HepG2 (cell line): ENCODE measurements at regions not wholly inside any gene's neighbourhood (a gene's known extent, or its start where the extent isn't known, plus 50 kb on each side); places are given as distances from the start of the nearest gene placed in this dataset.

Source experiments
- ATAC-seq: fragments of 200-7000 bp; cut with Tn5 transposase; 3 replicates; pipeline ENCODE4 v1.9.1; 2020; ENCODE audit warnings: mild to moderate bottlenecking, moderate library complexity
- BruUV-seq: library from RNA; stranded (reverse); fragments of 400-500 nt; replicated peaks from 2 replicates; lab custom pipeline; 2021; lab: Mats Ljungman, UMichigan
- CTCF ChIA-PET: fragments of 300-600 bp; formaldehyde crosslinking; extraction: SDS; loops from one replicate; lab custom pipeline; 2021; ENCODE audit warnings: low total read pairs, inconsistent platforms, low intra/inter-chr PET ratio; lab: Yijun Ruan, JAX
- POLR2A ChIA-PET: fragments of 350-600 bp; sonication (Branson Sonifier 250); formaldehyde crosslinking; loops from one replicate; lab custom pipeline; 2020; ENCODE audit warnings: antibody characterized with exemption, inconsistent platforms; lab: Yijun Ruan, JAX
- DNase-seq: peaks from one replicate; pipeline ENCODE4 v3.0.0-alpha.2; 2015; ENCODE audit warnings: low spot score
- FAIRE-seq: peaks from 3 replicates; lab custom pipeline; 2011; peaks lifted over from hg19 to GRCh38; lab: Jason Lieb, UNC
- H2AFZ ChIP-seq: one replicate; pipeline ENCODE4 v1.6.1; 2011; ENCODE audit warnings: low read length, inconsistent platforms
- H3K27ac ChIP-seq: fragments of 300-600 bp; 3 replicates; pipeline ENCODE4 v1.8.0; 2011; ENCODE audit warnings: mixed run types, mild to moderate bottlenecking, mixed read lengths, low read length, inconsistent platforms; ENCODE audit not compliant: insufficient read depth; ENCODE audit errors: extremely low read length
- H3K27me3 ChIP-seq, 2 experiments: fragments of 200-600 bp in 1 of 2; 2 replicates in 1 of 2; 3 replicates in 1 of 2; pipeline versions ENCODE4 v1.6.0 to v1.8.0; 2011; ENCODE audit warnings: low read length in 2 of 2, mild to moderate bottlenecking in 2 of 2, moderate library complexity in 2 of 2, inconsistent platforms in 1 of 2; ENCODE audit not compliant: insufficient read depth in 2 of 2, control insufficient read depth in 1 of 2
- H3K36me3 ChIP-seq, 2 experiments: fragments of 200-600 bp in 1 of 2; replicated peaks in 1 of 2; 2 replicates in 1 of 2; 3 replicates in 1 of 2; pipeline versions ENCODE4 v1.5.1 to v1.8.0; 2011; ENCODE audit warnings: low read length in 2 of 2, inconsistent platforms in 1 of 2; ENCODE audit not compliant: insufficient read depth in 2 of 2, control insufficient read depth in 1 of 2
- H3K4me1 ChIP-seq: 2 replicates; pipeline ENCODE4 v1.5.1; 2012; ENCODE audit warnings: low read length, inconsistent platforms; ENCODE audit not compliant: insufficient read depth
- H3K4me2 ChIP-seq: 2 replicates; pipeline ENCODE4 v1.6.0; 2011; ENCODE audit warnings: low read depth, low read length, inconsistent platforms
- H3K4me3 ChIP-seq, 3 experiments: fragments of 200-600 bp in 1 of 3; sonication (generic), shearing (Covaris generic) in 1 of 3; replicated peaks in 1 of 3; 2 replicates each; pipeline ENCODE4 v1.5.1; 2011 to 2016; ENCODE audit warnings: low read length in 3 of 3, inconsistent platforms in 2 of 3, low read depth in 2 of 3, mild to moderate bottlenecking in 2 of 3, control low read depth in 1 of 3, mixed read lengths in 1 of 3; ENCODE audit not compliant: insufficient read depth in 1 of 3
- H3K79me2 ChIP-seq: one replicate; pipeline ENCODE4 v1.6.1; 2011; ENCODE audit warnings: low read length, inconsistent platforms; ENCODE audit not compliant: insufficient read depth
- H3K9ac ChIP-seq: 2 replicates; pipeline ENCODE4 v1.6.0; 2011; ENCODE audit warnings: mild to moderate bottlenecking, low read depth, low read length, inconsistent platforms; ENCODE audit not compliant: insufficient read depth
- H3K9me3 ChIP-seq: 2 replicates; pipeline ENCODE4 v1.5.1; 2012; ENCODE audit warnings: mild to moderate bottlenecking, low read length
- H4K20me1 ChIP-seq: 2 replicates; pipeline ENCODE4 v1.6.0; 2011; ENCODE audit warnings: inconsistent platforms, mild to moderate bottlenecking, low read length, moderate library complexity; ENCODE audit not compliant: insufficient read depth
- CTCF ChIP-seq: sonication (generic); formaldehyde crosslinking; IDR thresholded peaks from 2 replicates; pipeline ENCODE4 v1.5.0; 2020; ENCODE audit warnings: mild to moderate bottlenecking, missing genetic modification reagents, moderate library complexity
- ETV5 ChIP-seq: IDR thresholded peaks from 2 replicates; pipeline ENCODE4 v1.6.1; 2018; ENCODE audit warnings: missing biosample characterization, missing genetic modification reagents, inconsistent platforms, borderline replicate concordance
- HMGXB3 ChIP-seq: sonication (generic); formaldehyde crosslinking; IDR thresholded peaks from 2 replicates; pipeline ENCODE4 v1.4.0; 2020; ENCODE audit warnings: missing genetic modification reagents, borderline replicate concordance
- MIER2 ChIP-seq: IDR thresholded peaks from 2 replicates; pipeline ENCODE4 v1.6.1; 2016; ENCODE audit warnings: missing biosample characterization, missing genetic modification reagents
- SSRP1 ChIP-seq: IDR thresholded peaks from 2 replicates; pipeline ENCODE4 v1.6.1; 2016; ENCODE audit warnings: control low read depth
- STAT5B ChIP-seq: sonication (generic); formaldehyde crosslinking; IDR thresholded peaks from 2 replicates; pipeline ENCODE4 v1.4.0; 2020; ENCODE audit warnings: missing genetic modification reagents
- ZFP36L1 ChIP-seq: sonication (generic); formaldehyde crosslinking; IDR thresholded peaks from 2 replicates; pipeline ENCODE4 v1.8.0; 2022; ENCODE audit warnings: mild to moderate bottlenecking, missing genetic modification reagents, moderate library complexity
- WGBS: methylation state at CpG from one replicate; pipeline ENCODE4 v1.1.6; 2017; ENCODE audit warnings: low lambda C conversion rate; 5-methylcytosine and 5-hydroxymethylcytosine counted together
- in situ Hi-C: cut with HindIII; loops from 2 replicates; pipeline ENCODE4 v1.10.0; 2017; ENCODE audit warnings: low pct_unique_long_range_greater_than_20kb; ENCODE audit not compliant: extremely low pct_ligation_motif_present
- intact Hi-C: fragments of 100-400 bp; cut with micrococcal nuclease; formaldehyde crosslinking; loops from one replicate; pipeline ENCODE4 v1.10.0; 2022; ENCODE audit not compliant: unreplicated experiment
- TF ChIP-seq, protein P1 (sequence below): IDR thresholded peaks from 2 replicates; pipeline ENCODE4 v1.6.1; 2016
- TF ChIP-seq, protein P2 (sequence below): IDR thresholded peaks from 2 replicates; pipeline ENCODE4 v1.6.1; 2016; ENCODE audit warnings: low read depth

GRCh38 chr2:41379496-41380221 lies 668.2 kb upstream of the PKDCC start:
- DNase-seq (no peak), FAIRE-seq (no peak), ATAC-seq (no peak)
- intact Hi-C loops, result no loop called here
- BruUV-seq, result no TSS peak
- Histone ChIP-seq H3K9ac (no peak overlapping the region), H3K4me3 (no peak overlapping the region), H3K27ac (no peak overlapping the region), H3K27me3 (peaks cover 0 to 8% of the 10 kb centered on the region in 2 experiments; a peak in 3 of 5 replicates), H3K4me2 (no peak overlapping the region), H4K20me1 (no peaks in the 10 kb centered on the region), H3K79me2 (no peaks in the 10 kb centered on the region), H3K4me1 (0 out of 2 replicates have a peak, but pooled peaks cover 5% of the 10 kb centered on the region), H2AFZ (no peak overlapping the region), H3K9me3 (no peaks in the 10 kb centered on the region), H3K36me3 (no peaks in the 10 kb centered on the region)
- ChIA-PET CTCF (no interaction called here), POLR2A (no interaction called here)
- in situ Hi-C loops, result no loop called here
- TF ChIP-seq, protein P1, sequence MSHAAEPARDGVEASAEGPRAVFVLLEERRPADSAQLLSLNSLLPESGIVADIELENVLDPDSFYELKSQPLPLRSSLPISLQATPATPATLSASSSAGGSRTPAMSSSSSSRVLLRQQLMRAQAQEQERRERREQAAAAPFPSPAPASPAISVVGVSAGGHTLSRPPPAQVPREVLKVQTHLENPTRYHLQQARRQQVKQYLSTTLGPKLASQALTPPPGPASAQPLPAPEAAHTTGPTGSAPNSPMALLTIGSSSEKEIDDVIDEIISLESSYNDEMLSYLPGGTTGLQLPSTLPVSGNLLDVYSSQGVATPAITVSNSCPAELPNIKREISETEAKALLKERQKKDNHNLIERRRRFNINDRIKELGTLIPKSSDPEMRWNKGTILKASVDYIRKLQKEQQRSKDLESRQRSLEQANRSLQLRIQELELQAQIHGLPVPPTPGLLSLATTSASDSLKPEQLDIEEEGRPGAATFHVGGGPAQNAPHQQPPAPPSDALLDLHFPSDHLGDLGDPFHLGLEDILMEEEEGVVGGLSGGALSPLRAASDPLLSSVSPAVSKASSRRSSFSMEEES, result no peak
- TF ChIP-seq MIER2 (CRISPR knock-in tag) (no peak), STAT5B (no peak), HMGXB3 (no peak), ETV5 (CRISPR knock-in tag) (no peak), CTCF (no peak), SSRP1 (CRISPR knock-in tag) (no peak), ZFP36L1 (CRISPR knock-in tag) (no peak)
- TF ChIP-seq, protein P2, sequence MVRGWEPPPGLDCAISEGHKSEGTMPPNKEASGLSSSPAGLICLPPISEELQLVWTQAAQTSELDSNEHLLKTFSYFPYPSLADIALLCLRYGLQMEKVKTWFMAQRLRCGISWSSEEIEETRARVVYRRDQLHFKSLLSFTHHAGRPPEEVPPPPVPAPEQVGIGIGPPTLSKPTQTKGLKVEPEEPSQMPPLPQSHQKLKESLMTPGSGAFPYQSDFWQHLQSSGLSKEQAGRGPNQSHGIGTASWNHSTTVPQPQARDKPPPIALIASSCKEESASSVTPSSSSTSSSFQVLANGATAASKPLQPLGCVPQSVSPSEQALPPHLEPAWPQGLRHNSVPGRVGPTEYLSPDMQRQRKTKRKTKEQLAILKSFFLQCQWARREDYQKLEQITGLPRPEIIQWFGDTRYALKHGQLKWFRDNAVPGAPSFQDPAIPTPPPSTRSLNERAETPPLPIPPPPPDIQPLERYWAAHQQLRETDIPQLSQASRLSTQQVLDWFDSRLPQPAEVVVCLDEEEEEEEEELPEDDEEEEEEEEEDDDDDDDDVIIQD, result no peak
- WGBS, result 21% methylated on average over 13 of the region's 13 CpGs
